PC-3 (cell line): ENCODE measurements at regions not wholly inside any gene's neighbourhood (a gene's known extent, or its start where the extent isn't known, plus 50 kb on each side); places are given as distances from the start of the nearest gene placed in this dataset.

Experiments
- ATAC-seq: fragments of 200-7000 bp; cut with Tn5 transposase; 2 replicates; pipeline ENCODE4 v1.9.1; 2020; ENCODE audit warnings: mild to moderate bottlenecking, moderate library complexity
- BruUV-seq: library from RNA; stranded (reverse); fragments of 400-500 nt; replicated peaks from 2 replicates; lab custom pipeline; 2021; lab: Mats Ljungman, UMichigan
- CTCF ChIA-PET: fragments of 300-600 bp; sonication (Branson Sonifier 250); formaldehyde crosslinking; loops from one replicate; lab custom pipeline; 2022; ENCODE audit warnings: antibody characterized with exemption; lab: Charles Lee
- POLR2A ChIA-PET: fragments of 300-600 bp; sonication (Branson Sonifier 250); formaldehyde crosslinking; loops from one replicate; lab custom pipeline; 2022; ENCODE audit warnings: antibody characterized with exemption; ENCODE audit not compliant: unreplicated experiment; lab: Charles Lee
- DNase-seq: peaks from one replicate; pipeline ENCODE4 v3.0.0-alpha.2; 2015
- H2AFZ ChIP-seq: fragments of 300-600 bp; sonication (generic); 2 replicates; pipeline ENCODE4 v1.6.0; 2016; ENCODE audit warnings: antibody characterized with exemption, low read length
- H3F3A ChIP-seq: fragments of 300-600 bp; sonication (generic); one replicate; pipeline ENCODE4 v1.6.0; 2017; ENCODE audit warnings: antibody characterized with exemption, low read length, control low read depth, mild to moderate bottlenecking; ENCODE audit not compliant: unreplicated experiment
- H3K27ac ChIP-seq: fragments of 300-600 bp; sonication (generic); 2 replicates; pipeline ENCODE4 v1.5.1; 2016; ENCODE audit warnings: mild to moderate bottlenecking, low read length
- H3K27me3 ChIP-seq: fragments of 300-600 bp; sonication (generic); 2 replicates; pipeline ENCODE4 v1.6.1; 2016; ENCODE audit warnings: low read length, mixed read lengths
- H3K36me3 ChIP-seq: fragments of 300-600 bp; sonication (generic); 2 replicates; pipeline ENCODE4 v1.6.1; 2016; ENCODE audit warnings: low read depth, mixed run types, low read length, mixed read lengths
- H3K4me1 ChIP-seq: fragments of 300-600 bp; sonication (generic); 2 replicates; pipeline ENCODE4 v1.5.1; 2016; ENCODE audit warnings: low read length; ENCODE audit not compliant: insufficient read depth
- H3K4me2 ChIP-seq: fragments of 300-600 bp; sonication (generic); 2 replicates; pipeline ENCODE4 v1.6.0; 2016; ENCODE audit warnings: low read length
- H3K4me3 ChIP-seq: fragments of 300-600 bp; sonication (generic); 2 replicates; pipeline ENCODE4 v1.5.1; 2016; ENCODE audit warnings: mild to moderate bottlenecking, low read length, mixed read lengths
- H3K79me2 ChIP-seq: fragments of 300-600 bp; sonication (generic); 2 replicates; pipeline ENCODE4 v1.6.1; 2017; ENCODE audit warnings: low read length, mixed read lengths
- H3K9ac ChIP-seq: fragments of 300-600 bp; sonication (generic); 2 replicates; pipeline ENCODE4 v1.6.0; 2016; ENCODE audit warnings: mild to moderate bottlenecking, low read length
- H3K9me2 ChIP-seq: fragments of 300-600 bp; sonication (generic); replicated peaks from 2 replicates; pipeline ENCODE4 v1.6.1; 2016; ENCODE audit warnings: mixed run types, low read length, mixed read lengths
- H3K9me3 ChIP-seq: fragments of 300-600 bp; sonication (generic); 2 replicates; pipeline ENCODE4 v1.6.1; 2016; ENCODE audit warnings: low read length, mixed read lengths
- H4K20me1 ChIP-seq: fragments of 300-600 bp; sonication (generic); 2 replicates; pipeline ENCODE4 v1.6.1; 2016; ENCODE audit warnings: low read length, mixed read lengths
- EZH2 ChIP-seq: fragments of 300-600 bp; sonication (generic); IDR thresholded peaks from one replicate; pipeline ENCODE4 v1.6.1; 2017; ENCODE audit warnings: antibody characterized with exemption, mild to moderate bottlenecking, low read length; ENCODE audit not compliant: unreplicated experiment
- EZH2phosphoT487 ChIP-seq: fragments of 300-600 bp; sonication (generic); IDR thresholded peaks from 2 replicates; pipeline ENCODE4 v1.6.1; 2018; ENCODE audit warnings: mild to moderate bottlenecking, antibody characterized with exemption, low read length, borderline replicate concordance
- intact Hi-C: fragments of 100-400 bp; cut with micrococcal nuclease; formaldehyde crosslinking; loops from 2 replicates; pipeline ENCODE4 v1.9.0; 2023
- TF ChIP-seq, protein P1 (sequence below): fragments of 300-600 bp; sonication (generic); conservative IDR thresholded peaks from 2 replicates; pipeline ENCODE4 v1.5.1; 2017; ENCODE audit warnings: antibody characterized with exemption, low read depth, mild to moderate bottlenecking, low read length

DNA sequence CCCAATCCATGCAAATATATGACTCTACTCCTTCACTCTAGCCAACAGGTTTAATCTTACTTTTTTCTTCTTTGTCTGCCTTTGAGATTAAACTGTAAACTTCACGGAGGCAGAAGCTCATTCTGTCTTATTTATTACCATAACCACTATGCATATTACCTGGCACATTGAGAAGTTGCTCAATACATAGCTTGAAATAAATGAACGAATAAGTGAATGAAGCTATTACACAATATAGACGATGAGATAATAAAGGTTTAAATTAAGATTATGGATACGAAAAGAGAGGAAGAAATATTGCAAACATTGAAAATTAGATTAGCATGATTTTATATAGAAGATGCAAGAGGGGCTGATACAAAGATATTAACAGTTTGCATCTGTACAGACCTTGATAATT lies 385.1 kb downstream of the LTN1 start:
- H3K9ac ChIP-seq, result no peak overlapping the region
- no peak overlapping the region for H2AFZ ChIP-seq
- no peaks in the 10 kb centered on the region for H3K9me3 ChIP-seq
- no peaks in the 10 kb centered on the region for H3K4me1 ChIP-seq
- H3F3A ChIP-seq, result no peaks in the 10 kb centered on the region
- POLR2A ChIA-PET, result no interaction called here
- no peaks in the 10 kb centered on the region for H4K20me1 ChIP-seq
- H3K4me2 ChIP-seq, result no peak overlapping the region
- no peaks in the 10 kb centered on the region for H3K79me2 ChIP-seq
- CTCF ChIA-PET, result no interaction called here
- H3K36me3 ChIP-seq, result no peaks in the 10 kb centered on the region
- H3K9me2 ChIP-seq, result no peaks in the 10 kb centered on the region
- TF ChIP-seq EZH2 (no peak), EZH2phosphoT487 (no peak)
- TF ChIP-seq, protein P1, sequence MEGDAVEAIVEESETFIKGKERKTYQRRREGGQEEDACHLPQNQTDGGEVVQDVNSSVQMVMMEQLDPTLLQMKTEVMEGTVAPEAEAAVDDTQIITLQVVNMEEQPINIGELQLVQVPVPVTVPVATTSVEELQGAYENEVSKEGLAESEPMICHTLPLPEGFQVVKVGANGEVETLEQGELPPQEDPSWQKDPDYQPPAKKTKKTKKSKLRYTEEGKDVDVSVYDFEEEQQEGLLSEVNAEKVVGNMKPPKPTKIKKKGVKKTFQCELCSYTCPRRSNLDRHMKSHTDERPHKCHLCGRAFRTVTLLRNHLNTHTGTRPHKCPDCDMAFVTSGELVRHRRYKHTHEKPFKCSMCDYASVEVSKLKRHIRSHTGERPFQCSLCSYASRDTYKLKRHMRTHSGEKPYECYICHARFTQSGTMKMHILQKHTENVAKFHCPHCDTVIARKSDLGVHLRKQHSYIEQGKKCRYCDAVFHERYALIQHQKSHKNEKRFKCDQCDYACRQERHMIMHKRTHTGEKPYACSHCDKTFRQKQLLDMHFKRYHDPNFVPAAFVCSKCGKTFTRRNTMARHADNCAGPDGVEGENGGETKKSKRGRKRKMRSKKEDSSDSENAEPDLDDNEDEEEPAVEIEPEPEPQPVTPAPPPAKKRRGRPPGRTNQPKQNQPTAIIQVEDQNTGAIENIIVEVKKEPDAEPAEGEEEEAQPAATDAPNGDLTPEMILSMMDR, result no peak
- no peak overlapping the region for H3K4me3 ChIP-seq
- no peak for ATAC-seq
- H3K27me3 ChIP-seq, result no peaks in the 10 kb centered on the region
- no peak overlapping the region for H3K27ac ChIP-seq
- no peak for DNase-seq
- BruUV-seq, result no TSS peak
- intact Hi-C loops, result no loop called here

DNA sequence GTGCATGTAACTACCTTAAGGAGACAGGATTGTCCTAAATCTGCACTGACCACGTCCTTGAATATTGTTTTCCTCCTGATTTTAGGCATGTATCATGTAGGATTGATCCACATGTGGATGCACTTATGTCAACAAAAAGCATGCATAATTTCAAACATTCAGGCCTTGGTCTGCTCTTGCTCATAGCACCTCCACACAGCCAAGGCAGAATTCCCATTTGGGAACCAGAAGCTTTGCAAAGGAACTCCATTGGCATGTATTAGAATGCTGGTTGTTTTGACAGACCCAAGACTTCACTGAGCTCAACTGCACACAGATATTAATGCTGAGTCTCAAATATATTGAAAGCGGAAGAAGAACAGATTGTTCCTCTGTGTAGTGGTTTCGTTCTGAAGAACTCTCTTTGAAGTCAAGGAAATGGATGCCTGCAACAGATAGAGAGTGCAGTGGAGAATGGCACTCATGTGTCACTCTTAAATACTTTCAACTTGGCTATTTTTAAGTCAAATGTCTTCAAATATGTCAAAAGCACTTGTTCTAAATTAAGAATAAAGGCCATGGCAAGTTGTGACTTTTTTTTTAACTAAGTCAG lies 387.6 kb downstream of the LTN1 start:
- H3K27ac ChIP-seq, result no peak overlapping the region
- H3K4me1 ChIP-seq, result no peaks in the 10 kb centered on the region
- peaks cover 3% of the 10 kb centered on the region; the same call in 1 of the 2 replicates for H3K36me3 ChIP-seq
- H2AFZ ChIP-seq, result no peak overlapping the region
- H3K9ac ChIP-seq, result no peak overlapping the region
- no peak for DNase-seq
- no peak for TF ChIP-seq EZH2
- TF ChIP-seq, protein P1, result no peak
- no peak for TF ChIP-seq EZH2phosphoT487
- H3K4me2 ChIP-seq, result no peak overlapping the region
- H4K20me1 ChIP-seq, result no peaks in the 10 kb centered on the region
- H3F3A ChIP-seq, result no peaks in the 10 kb centered on the region
- CTCF ChIA-PET, result no interaction called here
- peaks cover 4% of the 10 kb centered on the region; the same call in 1 of the 2 replicates for H3K9me3 ChIP-seq
- BruUV-seq, result no TSS peak
- ATAC-seq, result no peak
- no peaks in the 10 kb centered on the region for H3K27me3 ChIP-seq
- H3K4me3 ChIP-seq, result no peak overlapping the region
- POLR2A ChIA-PET, result no interaction called here
- no peaks in the 10 kb centered on the region for H3K9me2 ChIP-seq
- intact Hi-C loops, result no loop called here
- no peaks in the 10 kb centered on the region for H3K79me2 ChIP-seq

DNA sequence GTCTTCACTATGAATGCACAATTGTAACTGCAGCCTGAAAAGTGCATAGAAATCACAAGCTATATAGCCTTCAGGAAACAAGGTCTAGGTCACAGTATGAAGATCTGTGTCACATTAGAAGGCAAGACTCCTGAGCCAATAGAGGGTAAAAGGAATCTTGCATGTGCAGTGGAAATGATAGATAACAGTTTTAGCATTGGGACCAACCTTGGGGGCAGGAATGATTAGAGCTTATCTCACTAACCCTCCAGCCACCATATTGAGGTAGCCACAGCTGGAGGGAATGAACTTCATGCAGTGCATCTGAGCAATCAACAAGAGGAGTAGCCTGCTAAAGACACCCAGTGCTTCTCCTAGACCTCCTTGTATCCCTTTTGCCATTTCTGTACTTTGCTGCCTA lies 390.1 kb downstream of the LTN1 start:
- CTCF ChIA-PET, result no interaction called here
- BruUV-seq, result no TSS peak
- no peak for ATAC-seq

More for the DNA sequence above, 390.1 kb downstream of the LTN1 start:
- no peaks in the 10 kb centered on the region for H3F3A ChIP-seq
- peaks cover 4% of the 10 kb centered on the region; the same call in 1 of the 2 replicates for H3K9me3 ChIP-seq
- POLR2A ChIA-PET, result no interaction called here
- peaks cover 5% of the 10 kb centered on the region; the same call in 1 of the 2 replicates for H3K36me3 ChIP-seq
- H3K4me1 ChIP-seq, result no peaks in the 10 kb centered on the region
- intact Hi-C loops, result no loop called here
- H4K20me1 ChIP-seq, result no peaks in the 10 kb centered on the region
- no peaks in the 10 kb centered on the region for H3K9me2 ChIP-seq
- H3K27ac ChIP-seq, result no peak overlapping the region
- H3K4me3 ChIP-seq, result no peak overlapping the region
- no peak overlapping the region for H3K9ac ChIP-seq
- no peak overlapping the region for H3K4me2 ChIP-seq
- TF ChIP-seq EZH2phosphoT487, result no peak
- no peak for TF ChIP-seq EZH2
- TF ChIP-seq, protein P1, result no peak
- H3K79me2 ChIP-seq, result no peaks in the 10 kb centered on the region
- no peak overlapping the region for H2AFZ ChIP-seq
- no peak for DNase-seq
- no peaks in the 10 kb centered on the region for H3K27me3 ChIP-seq
